Ramos (cell line): ENCODE measurements at regions not wholly inside any gene's neighbourhood (a gene's known extent, or its start where the extent isn't known, plus 50 kb on each side); places are given as distances from the start of the nearest gene placed in this dataset.
"Not testable (repeated sequence)": the region's sequence is repeated elsewhere in the genome, so short reads cannot be mapped to it uniquely, and the experiment has no call there.

ENCODE experiments used
- in situ Hi-C: fragments of 300-500 bp; cut with MboI; formaldehyde crosslinking; loops from one replicate; pipeline ENCODE4 v1.14.3; 2022; ENCODE audit warnings: low sequenced_read_pairs; ENCODE audit not compliant: unreplicated experiment

- in situ Hi-C loops: no loop called here
These were observed 54.9 kb upstream of the NBPF3 start for GRCh38 chr1:21385022-21385421.

- in situ Hi-C loops: no loop called here
These were observed 55.3 kb upstream of the NBPF3 start for GRCh38 chr1:21384620-21385019.

GRCh38 chr1:21383785-21384401 is 56.0 kb upstream of the NBPF3 start:
- in situ Hi-C loops: no loop called here

GRCh38 chr1:21381354-21381753 is 58.6 kb upstream of the NBPF3 start:
- in situ Hi-C loops: no loop called here

GRCh38 chr1:21380147-21380546 is 59.8 kb upstream of the NBPF3 start:
- in situ Hi-C loops: not testable (repeated sequence)

GRCh38 chr1:21379571-21379970 is 60.4 kb upstream of the NBPF3 start:
- in situ Hi-C loops: no loop called here

GRCh38 chr1:21378705-21379494 is 61.0 kb upstream of the NBPF3 start:
- in situ Hi-C loops: no loop called here

GRCh38 chr1:21372383-21372782 is 67.6 kb upstream of the NBPF3 start:
- in situ Hi-C loops: no loop called here

- in situ Hi-C loops: loop anchor here (5.0 kb wide), 1 partner anchor 113 kb away; no protein-coding TSS in a partner anchor
These were observed 70.0 kb upstream of the NBPF3 start for GRCh38 chr1:21369905-21370304.

GRCh38 chr1:21368515-21369289 is 71.2 kb upstream of the NBPF3 start:
- in situ Hi-C loops: loop anchor here (5.0 kb wide), 1 partner anchor 111 kb away; no protein-coding TSS in a partner anchor

- in situ Hi-C loops: loop anchor here (5.0 kb wide), 1 partner anchor 111 kb away; no protein-coding TSS in a partner anchor
These were observed 71.9 kb upstream of the NBPF3 start for GRCh38 chr1:21367973-21368514.

GRCh38 chr1:21366288-21366687 is 73.6 kb upstream of the NBPF3 start:
- in situ Hi-C loops: loop anchor here (5.0 kb wide), 1 partner anchor 109 kb away; no protein-coding TSS in a partner anchor

GRCh38 chr1:21365036-21365435 is 74.8 kb upstream of the ECE1 start:
- in situ Hi-C loops: loop anchor here (5.0 kb wide), 1 partner anchor 108 kb away; no protein-coding TSS in a partner anchor

GRCh38 chr1:21362096-21362495 is 71.8 kb upstream of the ECE1 start:
- in situ Hi-C loops: no loop called here

GRCh38 chr1:21361506-21361905 is 71.2 kb upstream of the ECE1 start:
- in situ Hi-C loops: no loop called here

GRCh38 chr1:21357161-21357560 is 66.9 kb upstream of the ECE1 start:
- in situ Hi-C loops: no loop called here

GRCh38 chr1:21355956-21356355 is 65.7 kb upstream of the ECE1 start:
- in situ Hi-C loops: no loop called here

- in situ Hi-C loops: no loop called here
These were observed 62.3 kb upstream of the ECE1 start for GRCh38 chr1:21352586-21352985.

GRCh38 chr1:21351901-21352300 is 61.6 kb upstream of the ECE1 start:
- in situ Hi-C loops: no loop called here

GRCh38 chr1:21350202-21350885 is 60.1 kb upstream of the ECE1 start:
- in situ Hi-C loops: no loop called here
